Transverse colon (tissue), 4 donors: ENCODE measurements at regions not wholly inside any gene's neighbourhood (a gene's known extent, or its start where the extent isn't known, plus 50 kb on each side); places are given as distances from the start of the nearest gene placed in this dataset.

Experiments used
- DNase-seq: peaks from one replicate; pipeline ENCODE4 v3.0.0-alpha.2; 2019
- H3K27ac ChIP-seq, 4 donors: fragments of 200-600 bp; sonication (generic); 2 replicates each; pipeline ENCODE4 v1.5.1; 2016 to 2018; ENCODE audit warnings: inconsistent platforms in 4 of 4
- H3K27me3 ChIP-seq: fragments of 200-600 bp; sonication (generic); 2 replicates; pipeline ENCODE4 v1.5.1; 2017; ENCODE audit warnings: inconsistent platforms
- H3K36me3 ChIP-seq, 4 donors: fragments of 200-600 bp; sonication (generic); 2 replicates each; pipeline ENCODE4 v1.5.1; 2017 to 2019; ENCODE audit warnings: inconsistent platforms in 4 of 4
- H3K4me1 ChIP-seq, 4 donors: fragments of 200-600 bp; sonication (generic); 2 replicates each; pipeline ENCODE4 v1.5.1; 2017 to 2020; ENCODE audit warnings: inconsistent platforms in 4 of 4
- H3K4me3 ChIP-seq, 4 donors: fragments of 200-600 bp; sonication (generic); 1 replicate in 1 of 4; 2 replicates in 3 of 4; pipeline versions ENCODE4 v1.5.1 to v1.6.1; 2017 to 2019; ENCODE audit warnings: inconsistent platforms in 4 of 4
- H3K9me3 ChIP-seq, 2 donors: fragments of 200-600 bp; sonication (generic); 2 replicates each; pipeline ENCODE4 v1.5.1; 2017 to 2019; ENCODE audit warnings: inconsistent platforms in 2 of 2
- EP300 ChIP-seq: sonication (generic); formaldehyde crosslinking; IDR thresholded peaks from one replicate; pipeline ENCODE4 v1.6.1; 2017; ENCODE audit warnings: antibody characterized with exemption, low read depth
- POLR2A ChIP-seq: fragments of 450-650 bp; IDR thresholded peaks from one replicate; pipeline ENCODE4 v1.6.1; 2016; ENCODE audit warnings: antibody characterized with exemption, mild to moderate bottlenecking, moderate library complexity
- POLR2AphosphoS5 ChIP-seq, 3 donors: sonication (generic); formaldehyde crosslinking; IDR thresholded peaks; one replicate each; pipeline ENCODE4 v1.6.1; 2016; ENCODE audit warnings: antibody characterized with exemption in 3 of 3
- WGBS, 2 donors: methylation state at CpG; one replicate each; pipeline ENCODE4 v1.1.5; 2018; ENCODE audit warnings: low coverage in 1 of 2; 5-methylcytosine and 5-hydroxymethylcytosine counted together
- in situ Hi-C, 4 donors: fragments of 200-750 bp; cut with MboI; loops; one replicate each; pipeline versions ENCODE4 v1.15.0 to v1.15.1; 2017; ENCODE audit warnings: low sequenced_read_pairs in 3 of 4, low pct_ligation_motif_present in 1 of 4, low pct_unique_long_range_greater_than_20kb in 1 of 4
- intact Hi-C: fragments of 100-400 bp; cut with DNase I; formaldehyde crosslinking; loops from one replicate; pipeline ENCODE4 v1.15.1; 2023; ENCODE audit warnings: low total_unique reads
- TF ChIP-seq, protein P1 (sequence below), 5 experiments: fragments of 200-600 bp in 3 of 5; fragments of 450-650 bp in 2 of 5; sonication (generic) in 3 of 5; IDR thresholded peaks; 1 replicate in 2 of 5; 2 replicates in 3 of 5; pipeline ENCODE4 v1.5.1; 2016 to 2017; ENCODE audit warnings: antibody characterized with exemption in 5 of 5, inconsistent platforms in 3 of 5, mild to moderate bottlenecking in 2 of 5, moderate library complexity in 1 of 5

- DNase-seq = no peak
- intact Hi-C loops (no loop called here), in situ Hi-C loops (no loop called here)
- WGBS, 2 donors = 40 to 57% methylated on average over 3 of the region's 3 CpGs
- H3K36me3 ChIP-seq = no peaks in the 10 kb centered on the region
- H3K27me3 ChIP-seq = no peaks in the 10 kb centered on the region
- H3K27ac ChIP-seq = no peak overlapping the region
- TF ChIP-seq EP300 (no peak), POLR2A (no peak), POLR2AphosphoS5 (IDR thresholded peaks at IDR 0.05) (no peak)
- TF ChIP-seq, protein P1, sequence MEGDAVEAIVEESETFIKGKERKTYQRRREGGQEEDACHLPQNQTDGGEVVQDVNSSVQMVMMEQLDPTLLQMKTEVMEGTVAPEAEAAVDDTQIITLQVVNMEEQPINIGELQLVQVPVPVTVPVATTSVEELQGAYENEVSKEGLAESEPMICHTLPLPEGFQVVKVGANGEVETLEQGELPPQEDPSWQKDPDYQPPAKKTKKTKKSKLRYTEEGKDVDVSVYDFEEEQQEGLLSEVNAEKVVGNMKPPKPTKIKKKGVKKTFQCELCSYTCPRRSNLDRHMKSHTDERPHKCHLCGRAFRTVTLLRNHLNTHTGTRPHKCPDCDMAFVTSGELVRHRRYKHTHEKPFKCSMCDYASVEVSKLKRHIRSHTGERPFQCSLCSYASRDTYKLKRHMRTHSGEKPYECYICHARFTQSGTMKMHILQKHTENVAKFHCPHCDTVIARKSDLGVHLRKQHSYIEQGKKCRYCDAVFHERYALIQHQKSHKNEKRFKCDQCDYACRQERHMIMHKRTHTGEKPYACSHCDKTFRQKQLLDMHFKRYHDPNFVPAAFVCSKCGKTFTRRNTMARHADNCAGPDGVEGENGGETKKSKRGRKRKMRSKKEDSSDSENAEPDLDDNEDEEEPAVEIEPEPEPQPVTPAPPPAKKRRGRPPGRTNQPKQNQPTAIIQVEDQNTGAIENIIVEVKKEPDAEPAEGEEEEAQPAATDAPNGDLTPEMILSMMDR (IDR thresholded peaks at IDR 0.05) = no peak
- H3K4me1 ChIP-seq = no peaks in the 10 kb centered on the region
- H3K4me3 ChIP-seq = no peak overlapping the region
- peaks cover 0 to 4% of the 10 kb centered on the region in 2 donors for H3K9me3 ChIP-seq
Observed at GRCh38 chr6:97405818-97406409, 122.9 kb upstream of the MMS22L start.

DNA sequence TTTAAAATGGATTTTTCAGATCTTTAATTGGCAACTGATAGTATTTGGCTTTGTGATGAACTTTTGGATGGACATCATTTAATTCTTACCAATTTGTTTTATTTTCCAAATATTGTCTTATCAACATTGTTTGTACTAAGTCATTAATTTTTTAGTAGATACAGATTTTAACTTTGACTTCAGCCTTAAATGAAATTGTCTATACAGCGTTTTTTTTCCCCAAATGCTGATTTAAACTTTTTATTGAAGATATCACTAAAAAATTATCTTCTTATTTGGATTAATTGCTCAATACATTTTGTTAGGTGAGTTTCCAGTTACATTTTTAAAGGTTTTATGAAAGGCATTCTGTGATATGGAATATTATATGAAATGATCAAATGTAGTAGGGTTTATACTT is 123.6 kb upstream of the MMS22L start:
- in situ Hi-C loops = no loop called here
- intact Hi-C loops = no loop called here
- Histone ChIP-seq H3K4me3 (no peak overlapping the region), H3K36me3 (no peaks in the 10 kb centered on the region), H3K4me1 (no peaks in the 10 kb centered on the region), H3K9me3 (peaks cover 0 to 4% of the 10 kb centered on the region in 2 donors), H3K27ac (no peak overlapping the region), H3K27me3 (no peaks in the 10 kb centered on the region)
- no peak for TF ChIP-seq POLR2A
- WGBS, 2 donors = 75 to 78% methylated on average over 1 of the region's 1 CpG
- DNase-seq = no peak

DNA sequence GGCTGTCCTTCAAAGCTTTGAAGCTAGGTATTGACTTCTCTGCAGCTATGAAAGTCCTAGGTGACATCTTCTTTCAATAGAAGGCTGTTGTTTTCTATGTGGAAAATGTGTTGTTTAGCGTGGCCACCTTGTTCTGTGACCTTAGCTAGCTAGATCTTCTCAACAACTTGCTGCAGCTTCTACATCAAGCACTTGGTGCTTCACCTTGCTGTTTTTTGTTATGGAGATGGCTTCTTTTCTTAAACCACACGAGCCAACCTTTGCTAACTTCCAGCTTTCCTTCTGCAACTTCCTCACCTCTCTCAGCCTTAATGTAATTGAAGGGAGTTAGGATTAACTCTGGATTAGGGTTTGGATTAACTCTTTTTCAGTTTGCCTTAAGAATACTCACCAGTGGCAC is 128.6 kb upstream of the MMS22L start:
- 47 to 54% methylated on average over 2 of the region's 2 CpGs for WGBS, 2 donors
- Histone ChIP-seq H3K27ac (no peak overlapping the region), H3K9me3 (no peaks in the 10 kb centered on the region), H3K4me1 (no peaks in the 10 kb centered on the region), H3K36me3 (no peaks in the 10 kb centered on the region), H3K4me3 (no peak overlapping the region), H3K27me3 (no peaks in the 10 kb centered on the region)
- TF ChIP-seq EP300 (no peak), POLR2A (no peak), POLR2AphosphoS5 (IDR thresholded peaks at IDR 0.05) (no peak)
- TF ChIP-seq, protein P1 (IDR thresholded peaks at IDR 0.05) = no peak
- intact Hi-C loops (no loop called here), in situ Hi-C loops (no loop called here)
- no peak for DNase-seq

GRCh38 chr6:97412511-97412910 is 129.5 kb upstream of the MMS22L start:
- DNase-seq = no peak
- Histone ChIP-seq H3K27ac (no peak overlapping the region), H3K4me3 (no peak overlapping the region), H3K36me3 (no peaks in the 10 kb centered on the region), H3K4me1 (no peaks in the 10 kb centered on the region), H3K27me3 (no peaks in the 10 kb centered on the region), H3K9me3 (no peaks in the 10 kb centered on the region)
- intact Hi-C loops = no loop called here
- in situ Hi-C loops = no loop called here
- TF ChIP-seq POLR2AphosphoS5 (IDR thresholded peaks at IDR 0.05) (no peak), POLR2A (no peak), EP300 (no peak)
- TF ChIP-seq, protein P1 (IDR thresholded peaks at IDR 0.05) = no peak
- WGBS, 2 donors = 30 to 45% methylated on average over 1 of the region's 1 CpG

DNA sequence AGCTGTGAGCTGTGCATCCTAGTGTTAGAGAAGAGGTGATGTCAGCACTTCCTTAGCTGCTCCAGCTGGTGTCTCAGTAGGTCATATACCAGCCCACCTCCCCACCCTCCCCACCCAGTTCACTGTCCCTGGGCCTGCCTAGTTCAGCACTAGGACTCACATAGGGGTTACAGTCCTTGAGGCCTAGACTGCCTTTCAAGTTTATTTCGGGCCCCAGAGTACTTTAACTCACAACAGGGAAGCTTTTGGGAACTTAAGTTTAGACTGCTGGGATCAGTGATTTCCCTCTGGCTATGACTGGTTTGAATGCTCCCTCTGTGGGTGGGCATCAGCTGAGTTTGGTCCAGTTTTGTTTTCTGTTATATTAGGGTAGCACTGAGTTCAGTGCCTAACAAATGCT is 139.2 kb upstream of the MMS22L start:
- no peaks in the 10 kb centered on the region for H3K36me3 ChIP-seq
- intact Hi-C loops (no loop called here), in situ Hi-C loops (no loop called here)
- 45% methylated on average over 1 of the region's 1 CpG; no CpG with 5 or more reads in 1 of the 2 donors for WGBS, 2 donors
- DNase-seq = no peak
- no peaks in the 10 kb centered on the region for H3K27me3 ChIP-seq
- no peak overlapping the region for H3K4me3 ChIP-seq
- no peaks in the 10 kb centered on the region for H3K4me1 ChIP-seq
- H3K27ac ChIP-seq = no peak overlapping the region
- TF ChIP-seq EP300 (no peak), POLR2A (no peak)
- H3K9me3 ChIP-seq = no peaks in the 10 kb centered on the region
